Hepatocyte (in vitro differentiated cells): ENCODE measurements at regions not wholly inside any gene's neighbourhood (a gene's known extent, or its start where the extent isn't known, plus 50 kb on each side); places are given as distances from the start of the nearest gene placed in this dataset.

Experiments
- CTCF ChIP-seq: fragments of 200-600 bp; sonication (generic); IDR thresholded peaks from 2 replicates; pipeline ENCODE4 v1.5.1; 2016; ENCODE audit warnings: antibody characterized with exemption, mild to moderate bottlenecking; ENCODE audit not compliant: poor library complexity
- EZH2 ChIP-seq: fragments of 200-600 bp; sonication (generic); IDR thresholded peaks from 2 replicates; pipeline ENCODE4 v1.6.1; 2016; ENCODE audit warnings: antibody characterized with exemption, mild to moderate bottlenecking, borderline replicate concordance
- EZH2phosphoT487 ChIP-seq: fragments of 200-600 bp; sonication (generic); IDR thresholded peaks from one replicate; pipeline ENCODE4 v1.6.1; 2018; ENCODE audit warnings: antibody characterized with exemption, mild to moderate bottlenecking, low read depth, moderate library complexity; ENCODE audit not compliant: unreplicated experiment, severe bottlenecking

- TF ChIP-seq CTCF (no peak), EZH2phosphoT487 (no peak), EZH2 (no peak)
These were observed 1473.4 kb downstream of the RPA4 start for GRCh38 chrX:98357146-98357545.
